ENCODE measurements at regions not wholly inside any gene's neighbourhood (a gene's known extent, or its start where the extent isn't known, plus 50 kb on each side); places are given as distances from the start of the nearest gene placed in this dataset.
"Not testable (repeated sequence)": the region's sequence is repeated elsewhere in the genome, so short reads cannot be mapped to it uniquely, and the experiment has no call there.

DNA sequence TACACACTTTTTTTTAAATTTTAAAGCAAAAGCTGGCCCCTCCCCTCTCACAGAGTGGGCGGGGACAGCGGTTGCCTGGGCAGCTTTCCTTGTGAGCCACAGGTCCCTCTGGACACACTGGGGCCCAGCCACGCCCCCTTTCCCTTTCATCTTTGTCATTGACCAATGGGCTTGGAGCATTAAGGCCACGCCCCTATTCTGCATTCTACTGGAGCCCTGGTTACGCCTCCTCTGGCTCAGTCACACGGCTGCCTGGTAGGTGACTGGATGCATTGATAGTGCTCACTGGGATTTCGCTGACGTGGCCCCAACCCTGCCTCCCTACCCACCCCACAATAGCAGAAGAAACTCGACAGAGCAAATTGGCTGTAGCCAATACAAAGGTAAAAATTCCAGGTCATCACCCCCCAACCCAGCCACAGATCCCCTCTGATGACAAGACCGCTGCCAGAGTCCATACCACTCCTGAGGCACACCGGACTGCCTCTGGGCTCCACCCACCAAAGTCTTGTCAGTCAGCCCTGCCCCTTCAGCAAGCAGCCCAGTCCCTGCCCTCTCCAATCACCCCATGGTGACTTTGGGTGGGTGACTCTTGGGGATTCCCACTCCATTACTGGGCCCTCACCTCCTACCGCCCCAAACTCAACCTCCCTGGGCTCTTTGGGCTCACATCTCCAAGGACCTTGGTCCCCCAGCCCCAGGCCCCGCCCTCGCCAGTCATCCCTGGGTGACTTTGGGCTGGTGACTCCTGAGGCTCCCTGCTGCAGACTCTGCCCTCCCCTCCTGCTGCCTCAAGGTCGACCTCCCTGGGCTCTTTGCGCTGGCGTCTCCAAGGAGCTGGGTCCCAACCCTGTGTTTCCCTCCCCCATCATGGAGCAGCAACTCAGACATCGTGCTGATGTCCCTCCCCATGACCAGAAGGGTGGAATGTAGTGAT is 112.2 kb upstream of the FAN1 start:
- H3K4me3 ChIP-seq (replicated peaks in 1 of 4; ENCODE audit: control extremely low read depth in 1 of 4, insufficient read depth in 1 of 4, low read depth in 3 of 4, low read length in 4 of 4), result no peak overlapping the region
- DNase-seq (ENCODE audit: low read depth in 2 of 2), result no peak
- no peak overlapping the region for H2AFZ ChIP-seq (ENCODE audit: low read length)
- H3K36me3 ChIP-seq (ENCODE audit: control insufficient read depth, insufficient read depth, low read length), result no peaks in the 10 kb centered on the region
- no peak overlapping the region for H3K4me2 ChIP-seq (ENCODE audit: extremely low read depth, insufficient read depth, low read length)
- no peaks in the 10 kb centered on the region for H3K27me3 ChIP-seq (ENCODE audit: control insufficient read depth, insufficient read depth, low read length)
- H3K27ac ChIP-seq (ENCODE audit: insufficient read depth, low read length), result no peak overlapping the region
- no peaks in the 10 kb centered on the region for H4K20me1 ChIP-seq (ENCODE audit: control insufficient read depth, extremely low read depth, insufficient read depth, low read length)
- no peaks in the 10 kb centered on the region for H3K4me1 ChIP-seq (ENCODE audit: control insufficient read depth, extremely low read depth, insufficient read depth, low read length)
- H3K79me2 ChIP-seq (ENCODE audit: control insufficient read depth, insufficient read depth, low read length), result no peaks in the 10 kb centered on the region
- TF ChIP-seq, protein P1, sequence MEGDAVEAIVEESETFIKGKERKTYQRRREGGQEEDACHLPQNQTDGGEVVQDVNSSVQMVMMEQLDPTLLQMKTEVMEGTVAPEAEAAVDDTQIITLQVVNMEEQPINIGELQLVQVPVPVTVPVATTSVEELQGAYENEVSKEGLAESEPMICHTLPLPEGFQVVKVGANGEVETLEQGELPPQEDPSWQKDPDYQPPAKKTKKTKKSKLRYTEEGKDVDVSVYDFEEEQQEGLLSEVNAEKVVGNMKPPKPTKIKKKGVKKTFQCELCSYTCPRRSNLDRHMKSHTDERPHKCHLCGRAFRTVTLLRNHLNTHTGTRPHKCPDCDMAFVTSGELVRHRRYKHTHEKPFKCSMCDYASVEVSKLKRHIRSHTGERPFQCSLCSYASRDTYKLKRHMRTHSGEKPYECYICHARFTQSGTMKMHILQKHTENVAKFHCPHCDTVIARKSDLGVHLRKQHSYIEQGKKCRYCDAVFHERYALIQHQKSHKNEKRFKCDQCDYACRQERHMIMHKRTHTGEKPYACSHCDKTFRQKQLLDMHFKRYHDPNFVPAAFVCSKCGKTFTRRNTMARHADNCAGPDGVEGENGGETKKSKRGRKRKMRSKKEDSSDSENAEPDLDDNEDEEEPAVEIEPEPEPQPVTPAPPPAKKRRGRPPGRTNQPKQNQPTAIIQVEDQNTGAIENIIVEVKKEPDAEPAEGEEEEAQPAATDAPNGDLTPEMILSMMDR (conservative IDR thresholded peaks at IDR 0.05 in 1 of 2, IDR thresholded peaks at IDR 0.05 in 1 of 2; ENCODE audit: low read depth in 1 of 2, low read length in 2 of 2), result no peak
- no peak for TF ChIP-seq EZH2 (IDR thresholded peaks at IDR 0.05; ENCODE audit: low read length, missing control alignments)
- no peak overlapping the region for H3K9ac ChIP-seq (ENCODE audit: insufficient read depth, low read length)
- H3K9me3 ChIP-seq (ENCODE audit: control insufficient read depth, insufficient read depth, low read depth, low read length), result no peaks in the 10 kb centered on the region

DNA sequence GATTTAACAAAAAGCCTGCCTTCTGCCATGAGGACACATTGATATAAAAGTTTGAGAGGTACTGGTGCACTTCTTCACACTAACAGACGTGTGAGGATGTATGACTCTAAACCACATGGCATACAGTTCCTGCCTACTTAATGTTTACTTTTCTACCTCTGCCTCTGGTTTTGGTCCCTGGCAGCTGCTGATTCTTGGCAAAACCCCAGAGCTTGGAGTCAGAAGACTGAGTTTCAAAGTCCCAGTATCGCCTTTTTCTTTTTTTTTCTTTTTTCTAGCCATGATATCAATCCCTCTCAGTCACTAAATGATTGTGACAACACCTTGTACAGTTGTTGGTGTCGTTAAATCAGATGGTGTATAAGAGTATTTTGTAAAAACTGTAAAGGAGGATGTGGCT is 110.9 kb upstream of the FAN1 start:
- not testable (repeated sequence) for H3K27me3 ChIP-seq (ENCODE audit: control insufficient read depth, insufficient read depth, low read length); H4K20me1 ChIP-seq (ENCODE audit: control insufficient read depth, extremely low read depth, insufficient read depth, low read length); H3K79me2 ChIP-seq (ENCODE audit: control insufficient read depth, insufficient read depth, low read length); H3K9ac ChIP-seq (ENCODE audit: insufficient read depth, low read length); H3K4me1 ChIP-seq (ENCODE audit: control insufficient read depth, extremely low read depth, insufficient read depth, low read length); H3K36me3 ChIP-seq (ENCODE audit: control insufficient read depth, insufficient read depth, low read length); DNase-seq (ENCODE audit: low read depth in 2 of 2); H3K4me3 ChIP-seq (replicated peaks in 1 of 4; ENCODE audit: control extremely low read depth in 1 of 4, insufficient read depth in 1 of 4, low read depth in 3 of 4, low read length in 4 of 4); H3K27ac ChIP-seq (ENCODE audit: insufficient read depth, low read length); H2AFZ ChIP-seq (ENCODE audit: low read length); H3K9me3 ChIP-seq (ENCODE audit: control insufficient read depth, insufficient read depth, low read depth, low read length); H3K4me2 ChIP-seq (ENCODE audit: extremely low read depth, insufficient read depth, low read length)

DNA sequence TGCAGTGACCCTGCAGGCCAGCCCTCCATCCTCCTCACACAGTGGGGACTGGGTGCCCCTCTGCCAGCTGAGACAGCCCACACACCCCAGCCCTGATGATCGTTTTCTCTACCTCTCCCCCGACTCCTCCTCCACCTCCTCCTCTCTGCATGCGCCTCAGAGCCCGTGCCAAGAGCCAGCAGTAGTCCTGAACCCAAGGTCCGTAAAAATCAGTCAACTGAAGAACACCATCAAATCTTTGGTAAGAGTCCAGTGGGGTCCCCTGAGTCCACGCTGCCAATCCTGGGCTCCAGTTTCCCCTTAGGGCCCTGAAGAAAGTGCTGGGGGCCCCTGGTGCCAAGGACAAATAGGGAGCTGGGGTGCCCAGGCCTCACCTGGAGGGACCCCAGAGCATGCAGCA is 109.3 kb upstream of the FAN1 start:
- no peaks in the 10 kb centered on the region for H3K9me3 ChIP-seq (ENCODE audit: control insufficient read depth, insufficient read depth, low read depth, low read length)
- no peaks in the 10 kb centered on the region for H3K79me2 ChIP-seq (ENCODE audit: control insufficient read depth, insufficient read depth, low read length)
- no peak overlapping the region for H2AFZ ChIP-seq (ENCODE audit: low read length)
- H3K4me2 ChIP-seq (ENCODE audit: extremely low read depth, insufficient read depth, low read length), result no peak overlapping the region
- no peak for TF ChIP-seq EZH2 (IDR thresholded peaks at IDR 0.05; ENCODE audit: low read length, missing control alignments)
- TF ChIP-seq, protein P1 (conservative IDR thresholded peaks at IDR 0.05 in 1 of 2, IDR thresholded peaks at IDR 0.05 in 1 of 2; ENCODE audit: low read depth in 1 of 2, low read length in 2 of 2), result no peak
- no peaks in the 10 kb centered on the region for H3K4me1 ChIP-seq (ENCODE audit: control insufficient read depth, extremely low read depth, insufficient read depth, low read length)
- H3K4me3 ChIP-seq (replicated peaks in 1 of 4; ENCODE audit: control extremely low read depth in 1 of 4, insufficient read depth in 1 of 4, low read depth in 3 of 4, low read length in 4 of 4), result no peak overlapping the region
- DNase-seq (ENCODE audit: low read depth in 2 of 2), result no peak
- H3K9ac ChIP-seq (ENCODE audit: insufficient read depth, low read length), result no peak overlapping the region
- no peaks in the 10 kb centered on the region for H3K36me3 ChIP-seq (ENCODE audit: control insufficient read depth, insufficient read depth, low read length)
- no peak overlapping the region for H3K27ac ChIP-seq (ENCODE audit: insufficient read depth, low read length)
- no peaks in the 10 kb centered on the region for H3K27me3 ChIP-seq (ENCODE audit: control insufficient read depth, insufficient read depth, low read length)
- no peaks in the 10 kb centered on the region for H4K20me1 ChIP-seq (ENCODE audit: control insufficient read depth, extremely low read depth, insufficient read depth, low read length)

DNA sequence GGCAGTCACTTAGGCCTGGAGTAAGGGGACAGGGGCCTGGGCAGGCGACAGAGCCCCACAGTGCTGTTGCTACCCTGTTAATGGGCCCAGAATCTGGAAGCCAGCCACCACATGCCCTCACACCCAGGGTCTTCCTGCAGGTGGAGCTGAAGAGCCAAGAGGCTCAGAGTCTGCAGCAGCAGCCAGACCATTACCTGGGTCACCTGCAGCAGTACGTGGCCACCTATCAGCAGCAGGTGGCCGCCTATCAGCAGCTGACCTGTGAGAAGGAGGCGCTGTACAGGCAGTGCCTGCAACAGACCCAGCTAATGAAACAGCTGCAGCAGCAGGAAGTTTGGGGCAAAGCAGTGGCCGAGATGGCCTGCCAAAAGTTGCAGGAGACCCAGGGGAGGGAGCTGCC is 104.2 kb upstream of the FAN1 start:
- not testable (repeated sequence) for H2AFZ ChIP-seq (ENCODE audit: low read length); H3K4me3 ChIP-seq (replicated peaks in 1 of 4; ENCODE audit: control extremely low read depth in 1 of 4, insufficient read depth in 1 of 4, low read depth in 3 of 4, low read length in 4 of 4); DNase-seq (ENCODE audit: low read depth in 2 of 2); H3K36me3 ChIP-seq (ENCODE audit: control insufficient read depth, insufficient read depth, low read length); H3K79me2 ChIP-seq (ENCODE audit: control insufficient read depth, insufficient read depth, low read length); H3K27ac ChIP-seq (ENCODE audit: insufficient read depth, low read length); H3K4me1 ChIP-seq (ENCODE audit: control insufficient read depth, extremely low read depth, insufficient read depth, low read length); H3K27me3 ChIP-seq (ENCODE audit: control insufficient read depth, insufficient read depth, low read length); H3K9me3 ChIP-seq (ENCODE audit: control insufficient read depth, insufficient read depth, low read depth, low read length); H3K4me2 ChIP-seq (ENCODE audit: extremely low read depth, insufficient read depth, low read length); H4K20me1 ChIP-seq (ENCODE audit: control insufficient read depth, extremely low read depth, insufficient read depth, low read length); H3K9ac ChIP-seq (ENCODE audit: insufficient read depth, low read length)

Measured in fibroblast of lung (primary cell).